AG10803 (cell line): ENCODE measurements at regions not wholly inside any gene's neighbourhood (a gene's known extent, or its start where the extent isn't known, plus 50 kb on each side); places are given as distances from the start of the nearest gene placed in this dataset.

ENCODE experiments used
- DNase-seq: peaks from one replicate; pipeline ENCODE4 v3.0.0; 2010; ENCODE audit warnings: low read depth
- H3K4me3 ChIP-seq: 2 replicates; pipeline ENCODE4 v1.5.1; 2011; ENCODE audit warnings: mild to moderate bottlenecking, low read length, control low read depth
- TF ChIP-seq, protein P1 (sequence below): conservative IDR thresholded peaks from 2 replicates; pipeline ENCODE4 v1.5.1; 2011; ENCODE audit warnings: mild to moderate bottlenecking, low read length, control low read depth, inconsistent platforms

DNA sequence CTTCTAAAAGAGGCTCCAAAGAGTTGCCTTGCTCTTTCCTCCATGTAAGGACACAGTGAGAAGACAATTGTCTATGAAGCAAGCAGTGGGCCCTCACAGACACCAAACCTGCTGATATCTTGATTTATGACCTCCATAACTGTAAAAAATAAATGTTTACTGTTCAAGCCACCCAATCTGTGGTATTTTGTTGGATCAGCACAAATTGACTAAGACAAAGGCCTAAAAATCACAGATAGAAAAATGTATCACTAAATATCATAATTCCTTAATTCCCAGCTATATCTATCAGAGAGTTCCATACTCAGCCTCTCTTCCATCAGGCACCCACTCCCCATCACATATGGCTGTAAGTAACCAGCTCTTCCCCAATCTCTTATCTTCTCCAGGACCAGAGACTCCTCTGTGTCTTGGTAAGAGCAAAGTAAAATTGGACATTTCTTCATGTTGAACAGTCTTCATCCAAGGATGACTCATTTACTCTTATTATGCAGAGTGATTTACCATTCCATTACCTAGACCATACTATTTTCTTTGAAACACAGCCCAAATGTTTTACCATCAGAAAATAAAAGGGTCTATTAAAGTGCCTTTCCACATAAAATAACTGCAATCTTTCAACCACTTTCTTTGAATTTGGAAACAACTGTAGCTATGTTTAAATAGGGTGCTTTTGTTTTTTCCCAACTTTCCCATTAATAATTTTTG lies 503.6 kb downstream of the MRPL39 start:
- no peak overlapping the region for H3K4me3 ChIP-seq
- TF ChIP-seq, protein P1, sequence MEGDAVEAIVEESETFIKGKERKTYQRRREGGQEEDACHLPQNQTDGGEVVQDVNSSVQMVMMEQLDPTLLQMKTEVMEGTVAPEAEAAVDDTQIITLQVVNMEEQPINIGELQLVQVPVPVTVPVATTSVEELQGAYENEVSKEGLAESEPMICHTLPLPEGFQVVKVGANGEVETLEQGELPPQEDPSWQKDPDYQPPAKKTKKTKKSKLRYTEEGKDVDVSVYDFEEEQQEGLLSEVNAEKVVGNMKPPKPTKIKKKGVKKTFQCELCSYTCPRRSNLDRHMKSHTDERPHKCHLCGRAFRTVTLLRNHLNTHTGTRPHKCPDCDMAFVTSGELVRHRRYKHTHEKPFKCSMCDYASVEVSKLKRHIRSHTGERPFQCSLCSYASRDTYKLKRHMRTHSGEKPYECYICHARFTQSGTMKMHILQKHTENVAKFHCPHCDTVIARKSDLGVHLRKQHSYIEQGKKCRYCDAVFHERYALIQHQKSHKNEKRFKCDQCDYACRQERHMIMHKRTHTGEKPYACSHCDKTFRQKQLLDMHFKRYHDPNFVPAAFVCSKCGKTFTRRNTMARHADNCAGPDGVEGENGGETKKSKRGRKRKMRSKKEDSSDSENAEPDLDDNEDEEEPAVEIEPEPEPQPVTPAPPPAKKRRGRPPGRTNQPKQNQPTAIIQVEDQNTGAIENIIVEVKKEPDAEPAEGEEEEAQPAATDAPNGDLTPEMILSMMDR: no peak
- no peak for DNase-seq

DNA sequence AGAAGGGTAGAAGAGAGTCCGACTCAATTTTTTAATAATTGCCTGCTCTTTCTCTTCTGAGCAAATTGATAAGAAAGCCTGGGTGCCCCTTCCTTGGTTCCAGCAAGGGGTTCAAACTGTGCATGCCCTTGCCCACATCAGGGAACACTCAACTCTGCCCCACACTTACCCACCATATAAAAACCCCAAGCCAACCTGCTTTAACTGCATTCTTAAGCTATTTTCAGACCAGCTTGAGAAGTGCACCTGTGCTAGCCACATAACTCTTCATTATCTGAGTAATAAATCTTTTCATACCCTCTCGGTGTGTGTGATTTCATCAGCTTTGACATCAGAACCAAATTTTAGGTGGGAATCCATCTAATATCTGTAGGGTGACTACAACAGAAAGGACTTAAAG lies 509.6 kb downstream of the MRPL39 start:
- TF ChIP-seq, protein P1: no peak
- no peak for DNase-seq
- no peak overlapping the region for H3K4me3 ChIP-seq

DNA sequence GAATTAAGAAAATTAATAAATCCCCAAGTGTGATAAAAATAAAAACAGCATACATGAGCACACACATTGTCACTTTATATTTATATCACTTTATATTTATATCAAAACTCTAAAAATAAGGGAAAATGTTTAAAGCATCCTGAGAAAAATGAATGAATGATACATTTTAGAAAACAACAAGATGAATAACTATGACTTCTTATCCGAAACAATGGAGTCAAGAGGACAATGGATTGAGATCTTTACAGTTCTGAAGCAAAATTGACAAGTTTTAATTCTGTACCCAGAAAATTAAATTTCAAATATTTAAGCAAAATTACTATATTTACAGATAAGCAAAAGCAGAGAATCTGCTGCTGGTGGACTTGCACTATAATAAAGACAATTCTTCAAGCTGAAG lies 512.6 kb downstream of the MRPL39 start:
- H3K4me3 ChIP-seq: no peak overlapping the region
- no peak for DNase-seq
- TF ChIP-seq, protein P1: no peak

DNA sequence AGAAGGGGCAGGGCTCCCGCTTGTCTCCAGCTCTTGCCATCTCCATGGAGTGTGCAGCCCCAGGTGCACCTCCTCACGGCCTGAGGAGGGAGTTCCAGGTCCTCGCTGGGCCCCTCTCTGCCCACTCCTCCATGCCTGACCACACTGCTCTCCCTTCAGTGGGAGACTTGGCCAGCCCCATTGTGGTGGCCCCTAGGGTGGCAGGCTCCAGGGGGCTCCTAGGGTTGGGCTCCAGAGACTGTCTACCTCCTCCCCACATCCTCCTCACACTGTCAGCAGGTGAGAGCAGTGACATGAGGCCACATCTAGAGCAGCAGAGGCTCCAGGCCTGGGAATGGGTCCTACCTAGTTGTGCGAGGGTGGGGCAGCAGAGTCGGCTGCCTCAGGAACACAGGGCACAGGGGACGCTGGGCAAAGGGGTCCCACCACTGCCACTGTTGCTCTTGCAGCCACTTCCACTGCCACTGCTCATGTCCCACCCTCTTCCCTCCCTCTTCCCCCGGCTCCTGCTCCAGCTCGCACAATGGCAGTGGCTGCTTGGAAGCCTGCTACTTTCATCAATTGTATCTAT lies 514.8 kb downstream of the MRPL39 start:
- no peak for DNase-seq
- TF ChIP-seq, protein P1: no peak
- no peak overlapping the region for H3K4me3 ChIP-seq

DNA sequence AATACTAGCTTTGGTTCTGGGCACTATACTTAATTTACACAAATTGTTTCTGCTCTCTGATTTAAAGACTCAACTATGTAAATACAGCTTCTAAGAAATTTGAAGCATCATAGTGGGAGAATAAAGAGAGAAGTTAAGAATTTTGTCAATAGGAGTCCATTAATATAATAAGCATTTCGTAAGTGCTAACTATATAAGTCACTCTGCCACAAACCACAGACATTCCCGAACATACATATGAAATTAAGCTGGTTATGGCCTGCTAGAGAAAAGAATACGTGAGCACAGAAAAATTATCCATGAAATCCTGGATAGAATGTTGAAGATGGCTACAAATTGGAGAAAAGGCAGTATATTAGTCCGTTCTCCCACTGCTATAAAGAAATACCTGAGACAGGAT lies 526.2 kb downstream of the MRPL39 start:
- peak; percentile 38 for DNase-seq
- H3K4me3 ChIP-seq: no peak overlapping the region
- TF ChIP-seq, protein P1: no peak

DNA sequence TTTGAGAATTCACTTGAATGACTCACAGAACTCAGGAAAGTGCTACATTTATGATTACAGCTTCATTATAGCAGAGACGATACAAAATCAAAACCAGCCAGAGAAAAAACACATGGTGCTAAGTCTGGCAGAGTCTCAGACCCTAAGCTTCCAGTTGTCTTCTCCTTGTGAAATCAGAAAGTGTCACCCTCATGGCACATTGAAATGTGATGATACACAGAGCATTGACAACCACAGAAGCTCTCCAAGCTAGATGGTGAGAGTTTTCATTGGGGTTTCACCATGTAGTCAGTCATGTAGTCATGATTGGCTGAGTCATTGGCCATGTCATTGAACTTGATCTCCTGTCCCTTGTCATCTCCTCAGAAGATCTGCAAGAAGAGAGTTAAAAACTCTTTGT lies 526.6 kb downstream of the MRPL39 start:
- TF ChIP-seq, protein P1: no peak

DNA sequence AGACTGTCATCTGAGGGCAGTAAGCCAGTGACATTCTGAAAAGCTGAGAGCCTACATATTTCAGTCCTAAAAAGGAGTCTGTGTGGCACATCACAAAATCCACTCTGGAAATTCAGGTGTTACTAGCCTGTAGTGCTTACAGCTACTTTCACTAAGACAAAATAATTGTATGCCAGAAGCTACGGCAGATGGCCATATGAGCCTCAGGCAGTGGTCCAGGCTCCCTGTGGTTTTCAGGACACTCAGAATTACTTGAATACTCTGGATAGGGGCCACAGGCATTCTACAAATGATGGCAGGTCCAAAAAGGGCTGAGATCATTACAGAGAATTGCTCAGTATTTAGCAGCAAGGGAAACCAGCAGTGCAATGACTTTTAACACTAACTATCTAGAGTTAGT lies 527.1 kb downstream of the MRPL39 start:
- TF ChIP-seq, protein P1: no peak
- DNase-seq: peak; percentile 81

More for the DNA sequence above, 526.6 kb downstream of the MRPL39 start:
- DNase-seq: peak; percentile 52
- H3K4me3 ChIP-seq: no peak overlapping the region

More for the DNA sequence above, 527.1 kb downstream of the MRPL39 start:
- no peak overlapping the region for H3K4me3 ChIP-seq
